GM19438 (cell line): ENCODE measurements at regions not wholly inside any gene's neighbourhood (a gene's known extent, or its start where the extent isn't known, plus 50 kb on each side); places are given as distances from the start of the nearest gene placed in this dataset.

Experiments
- ATAC-seq: cut with Tn5 transposase; IDR thresholded peaks from one replicate; pipeline ENCODE4 v1.9.1; 2021; ENCODE audit warnings: low read depth; ENCODE audit not compliant: unreplicated experiment

DNA sequence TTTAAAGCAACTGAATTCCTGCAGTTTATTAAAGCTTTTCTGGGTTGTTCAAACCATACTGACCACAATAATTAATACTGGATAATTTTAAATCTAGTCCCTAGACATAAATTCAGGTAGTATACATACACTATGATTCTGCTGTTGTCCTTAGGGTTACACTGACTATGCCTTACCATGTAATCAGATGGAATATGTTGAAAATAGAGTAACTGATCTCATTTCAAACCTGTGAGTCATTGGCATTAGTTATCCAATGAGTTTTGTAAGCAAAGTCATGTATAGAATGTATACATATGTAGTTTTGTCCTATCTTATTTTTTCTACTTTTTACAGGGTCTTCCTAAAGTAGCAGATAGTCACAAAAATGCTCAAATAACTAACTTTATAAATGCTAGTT lies 517.1 kb upstream of the CCDC54 start:
- ATAC-seq = no peak

DNA sequence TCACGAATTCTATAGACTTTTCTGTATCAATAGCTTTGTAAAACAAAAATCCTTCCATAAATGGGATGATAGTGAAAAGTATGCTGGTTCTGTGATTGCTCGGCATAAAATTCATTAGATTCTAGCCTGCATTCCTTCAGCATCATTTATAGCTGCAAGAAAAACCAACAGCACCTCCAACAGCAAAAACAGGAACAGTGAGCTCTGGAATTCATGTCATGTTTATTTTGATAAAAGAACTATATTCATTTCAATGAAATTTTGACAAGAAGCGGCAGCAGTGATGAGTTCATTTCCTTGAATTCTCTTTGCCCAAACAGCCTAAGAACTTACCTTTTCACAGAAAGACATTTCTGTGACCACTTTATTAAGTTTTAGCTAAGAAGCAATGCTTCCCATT lies 515.2 kb upstream of the CCDC54 start:
- ATAC-seq = no peak

DNA sequence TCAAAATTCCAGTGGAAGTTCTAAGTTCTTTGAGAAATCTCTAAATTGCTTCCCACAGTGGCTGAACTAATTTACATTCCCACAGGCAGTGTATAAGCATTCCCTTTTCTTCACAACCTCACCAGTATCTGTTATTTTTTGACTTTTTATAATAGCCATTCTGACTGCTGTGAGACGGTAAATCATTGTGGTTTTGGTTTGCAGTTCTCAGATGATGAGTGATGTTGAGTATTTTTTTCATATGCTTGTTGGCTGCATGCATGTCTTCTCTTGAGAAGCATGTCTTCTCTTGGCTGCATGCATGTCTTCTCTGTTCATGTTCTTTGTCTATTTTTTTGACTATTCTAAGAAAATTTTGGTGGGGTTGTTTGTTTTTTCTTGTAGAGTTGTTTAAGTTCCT lies 499.6 kb upstream of the CCDC54 start:
- ATAC-seq = no peak

DNA sequence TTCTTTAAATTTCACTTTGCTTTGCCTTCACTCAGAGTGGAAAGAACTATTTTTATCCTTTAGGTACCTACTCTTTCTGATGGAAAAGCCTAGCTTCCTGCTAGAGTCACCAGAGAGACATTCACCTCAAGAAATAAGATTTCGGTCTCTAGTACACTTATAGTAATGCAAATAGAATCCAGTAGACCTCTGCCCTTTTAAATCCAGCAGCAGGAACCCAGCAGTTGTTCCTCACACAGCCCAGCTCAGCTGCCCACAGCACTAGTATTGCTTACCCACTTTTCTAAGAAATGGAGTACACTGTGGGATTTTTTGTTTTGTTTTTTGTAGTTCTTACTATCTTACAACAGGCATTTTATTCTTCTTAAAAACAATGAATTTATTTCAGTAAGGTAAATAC lies 497.0 kb upstream of the CCDC54 start:
- ATAC-seq = no peak

DNA sequence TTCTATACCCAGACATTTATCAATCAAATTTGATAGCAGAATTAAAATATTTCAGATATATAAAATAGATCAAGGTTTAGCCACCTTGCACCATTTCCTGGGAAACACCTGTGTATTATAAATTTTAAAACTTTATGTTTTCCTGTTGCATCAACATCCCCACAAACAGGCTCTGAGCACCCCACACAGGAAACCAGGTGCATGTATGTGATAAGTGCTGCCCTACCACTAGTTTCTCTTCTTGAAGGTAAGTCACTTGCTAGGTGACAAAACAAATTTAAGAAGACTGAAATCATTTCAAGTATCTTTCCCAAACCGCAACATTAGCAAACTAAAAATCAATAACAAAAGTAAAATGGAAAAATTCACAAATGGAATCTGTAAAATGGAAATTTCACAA lies 496.1 kb upstream of the CCDC54 start:
- no peak for ATAC-seq

DNA sequence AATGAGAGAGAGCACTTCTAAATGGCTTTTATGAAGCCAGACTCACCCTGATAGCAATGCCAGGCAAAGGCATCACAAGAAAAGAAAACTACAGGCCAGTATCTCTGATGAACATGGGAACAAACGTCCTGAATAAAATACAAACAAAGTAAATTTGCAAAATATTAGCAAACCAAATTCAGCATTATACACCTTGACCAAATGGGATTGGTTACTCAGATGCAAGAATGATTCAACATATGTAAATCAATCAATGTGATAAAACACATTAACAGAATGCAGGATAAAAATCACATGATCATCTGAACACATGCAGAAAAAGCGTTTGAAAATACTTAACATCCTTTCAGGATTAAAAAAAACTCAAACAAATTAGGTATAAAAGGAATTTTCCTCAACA lies 494.9 kb upstream of the CCDC54 start:
- ATAC-seq = no peak

DNA sequence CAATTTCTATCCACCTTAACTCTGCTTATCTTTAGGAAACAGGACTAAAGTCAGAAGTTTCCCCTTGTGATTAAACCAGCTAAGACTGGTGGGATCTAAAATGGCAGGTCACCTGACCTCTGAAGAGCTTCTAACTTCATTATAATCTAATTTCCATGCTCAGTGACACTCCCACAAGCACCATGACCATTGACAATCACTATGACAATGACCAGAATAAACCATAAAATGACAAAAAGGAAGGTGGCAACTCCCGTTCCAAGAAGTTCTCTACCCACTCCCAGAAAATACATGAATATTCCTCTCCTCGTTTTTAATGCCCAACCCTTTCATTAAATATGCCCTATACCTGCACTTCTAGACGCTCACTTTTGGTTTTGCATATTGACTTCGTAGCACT lies 471.2 kb upstream of the CCDC54 start:
- ATAC-seq = no peak

DNA sequence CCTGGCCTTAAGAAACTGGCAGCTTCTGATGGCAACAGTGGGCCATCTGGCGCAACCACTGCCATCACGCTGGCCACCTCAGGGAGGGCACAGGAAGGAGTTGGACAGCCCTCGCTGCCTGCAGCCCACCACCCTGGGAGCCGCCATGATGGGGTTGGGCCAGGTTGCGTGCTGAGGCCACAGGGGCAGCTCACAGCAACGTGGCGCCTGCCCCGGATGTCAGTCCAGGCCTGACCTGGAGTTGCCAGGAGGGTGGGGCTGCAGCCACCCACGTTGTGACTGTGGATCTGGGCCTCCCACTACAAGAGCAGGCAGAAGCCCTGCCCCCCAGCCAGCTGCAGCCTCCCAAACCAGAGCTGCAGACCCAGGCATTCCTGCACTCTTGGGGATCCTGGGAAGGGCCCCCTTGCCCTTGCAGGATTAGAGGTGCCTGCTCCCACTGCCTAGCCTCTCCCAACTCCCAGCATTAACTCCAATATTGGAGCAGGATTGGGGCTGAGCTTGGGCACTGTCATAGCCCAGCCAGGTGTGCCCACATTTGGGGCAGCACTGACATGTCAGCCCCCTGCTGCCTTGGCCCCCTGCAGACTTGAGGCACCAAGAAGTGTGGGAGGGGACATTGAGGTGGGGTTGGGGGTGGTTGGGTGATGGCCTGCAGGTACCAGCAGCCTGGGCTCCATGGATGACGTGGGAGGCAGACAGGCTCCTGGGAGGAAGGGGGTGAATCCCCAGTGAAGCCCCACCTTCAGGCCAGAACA lies 468.9 kb upstream of the CCDC54 start:
- no peak for ATAC-seq

DNA sequence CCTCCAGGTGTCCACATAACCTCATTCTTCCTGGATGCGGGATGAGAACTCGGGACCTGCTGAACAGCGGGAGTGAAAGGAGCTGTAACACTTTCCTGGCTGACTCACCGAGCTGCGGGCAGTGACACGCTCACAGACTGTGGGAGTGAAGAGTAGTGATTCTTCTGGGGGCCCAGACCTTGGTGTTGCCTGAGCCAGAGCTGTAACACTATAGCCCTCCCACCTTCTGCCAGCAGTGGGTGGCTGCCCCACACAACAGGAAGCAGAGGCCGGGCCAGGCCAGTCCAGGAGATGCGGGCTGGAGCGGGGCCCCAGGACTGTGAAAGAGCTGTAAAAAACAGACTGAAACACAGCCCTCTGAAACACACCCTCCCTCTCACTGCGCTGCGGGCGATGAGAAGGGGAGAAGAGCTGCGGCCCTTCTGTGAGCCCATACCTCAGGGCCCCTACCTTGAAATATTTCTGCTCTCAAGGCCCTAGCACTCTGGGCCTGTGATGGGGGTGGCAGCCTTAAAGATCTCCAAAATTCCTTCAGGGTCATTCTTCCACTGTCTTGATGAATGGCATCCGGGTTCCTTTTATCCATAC lies 464.0 kb upstream of the CCDC54 start:
- ATAC-seq = no peak

DNA sequence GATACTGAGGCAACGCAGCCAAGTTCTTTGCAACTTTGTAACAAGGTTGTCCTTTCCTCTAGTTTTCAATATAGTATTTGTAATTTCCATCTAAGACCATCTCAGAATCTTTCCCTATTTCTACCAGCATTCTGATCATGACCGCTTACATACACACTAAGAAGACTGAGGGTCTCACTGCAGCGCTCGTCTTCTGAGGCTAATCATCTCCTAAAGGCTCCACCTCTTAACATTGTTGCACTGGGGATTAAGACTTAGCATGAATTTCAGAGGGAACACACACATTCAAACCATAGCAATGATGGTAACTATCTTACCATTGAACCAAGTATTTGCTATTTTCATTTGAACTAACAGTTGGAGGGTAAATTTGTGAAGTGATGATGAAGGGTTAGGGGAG lies 463.3 kb upstream of the CCDC54 start:
- ATAC-seq = no peak

DNA sequence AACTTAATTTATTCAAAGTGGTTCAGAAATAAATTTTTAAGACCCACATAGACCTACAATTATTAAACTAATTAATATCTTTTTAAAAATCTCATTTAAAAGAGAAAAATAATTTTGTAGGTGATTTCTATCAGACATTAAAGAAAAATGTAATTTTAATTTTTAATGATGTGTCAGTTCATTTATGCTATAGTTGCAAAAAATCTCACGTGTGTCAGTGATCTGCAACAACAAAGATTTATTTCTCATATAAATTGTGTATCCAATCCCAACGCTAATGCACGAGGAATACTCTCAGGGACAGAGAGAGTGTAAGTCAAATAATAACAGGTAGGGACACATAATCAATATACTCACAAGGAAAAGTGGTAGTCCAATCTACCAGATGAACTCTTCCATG lies 456.6 kb upstream of the CCDC54 start:
- no peak for ATAC-seq

DNA sequence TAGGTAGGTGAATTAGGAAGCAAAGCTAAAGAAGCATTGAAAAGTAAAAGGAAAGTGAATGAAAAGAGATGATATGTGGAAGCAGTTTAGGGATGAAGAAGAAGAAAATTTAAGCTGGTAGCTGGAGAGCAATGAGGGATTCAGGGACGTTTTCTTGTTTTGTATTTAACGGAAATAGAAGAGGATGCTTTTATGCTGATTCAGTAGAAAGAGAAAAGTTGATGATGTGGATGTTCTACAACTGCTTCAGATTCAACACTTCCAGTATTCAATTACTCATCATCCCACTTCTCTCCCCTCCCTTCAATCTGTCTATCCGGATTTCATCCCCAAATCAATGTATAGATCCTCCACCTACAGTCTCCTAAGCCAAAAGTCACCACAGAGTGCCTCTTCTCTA lies 448.2 kb upstream of the CCDC54 start:
- ATAC-seq = no peak

DNA sequence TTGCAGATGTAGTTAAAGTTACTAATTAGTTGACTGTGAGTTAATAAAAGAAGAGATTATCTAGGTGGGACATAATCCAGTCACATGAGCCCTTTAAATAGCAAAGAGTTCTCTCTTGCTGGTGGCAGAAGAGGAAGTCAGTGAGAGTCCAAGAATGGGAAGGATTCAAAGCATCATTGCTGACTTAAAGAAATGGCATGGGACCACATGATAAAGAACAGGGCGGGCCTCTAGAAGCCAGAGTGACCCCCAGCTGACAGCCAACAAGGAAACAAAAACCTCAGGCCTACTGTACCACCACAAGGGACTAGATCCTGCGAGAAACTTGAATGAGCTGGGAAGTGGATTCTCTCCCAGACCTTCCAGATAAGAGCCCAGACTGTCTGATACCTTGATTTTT lies 447.2 kb upstream of the CCDC54 start:
- ATAC-seq = no peak

DNA sequence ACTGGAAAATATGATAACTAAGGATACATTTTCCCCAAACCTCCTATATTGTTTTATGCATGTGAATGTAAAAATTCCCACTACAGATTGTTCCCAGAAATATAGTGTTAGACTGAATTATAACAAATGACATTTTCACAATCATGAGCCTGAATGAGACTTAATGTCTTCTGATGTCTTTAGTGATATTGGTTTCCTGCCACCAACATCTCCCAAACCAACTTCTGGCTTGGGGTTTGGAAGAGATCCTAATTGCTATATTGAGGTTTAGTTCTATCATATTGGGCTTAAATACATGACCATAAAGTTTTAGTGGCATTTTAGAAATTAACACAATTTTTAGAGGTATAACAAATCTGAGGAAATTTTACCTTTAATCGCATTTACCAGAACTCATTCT lies 445.3 kb upstream of the CCDC54 start:
- ATAC-seq = no peak

DNA sequence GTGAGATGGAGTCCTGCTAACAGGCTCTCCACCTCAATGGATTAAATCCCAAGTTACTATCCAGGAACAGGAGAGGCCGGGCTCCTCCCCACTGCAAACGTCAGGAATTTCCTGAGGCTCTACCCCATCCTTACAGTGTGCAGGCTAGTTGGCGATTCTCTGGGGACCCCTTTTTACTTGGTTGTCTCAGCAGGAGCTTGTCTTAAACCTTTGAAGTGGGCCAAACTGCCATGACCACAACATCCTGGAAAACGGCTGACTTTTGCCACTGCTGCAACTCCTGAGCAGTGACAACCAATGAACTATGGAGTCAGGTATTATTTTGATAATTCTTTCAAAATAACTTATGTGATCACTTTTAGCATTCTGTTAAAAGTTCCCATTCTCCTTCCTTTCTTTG lies 440.9 kb upstream of the CCDC54 start:
- ATAC-seq = no peak

DNA sequence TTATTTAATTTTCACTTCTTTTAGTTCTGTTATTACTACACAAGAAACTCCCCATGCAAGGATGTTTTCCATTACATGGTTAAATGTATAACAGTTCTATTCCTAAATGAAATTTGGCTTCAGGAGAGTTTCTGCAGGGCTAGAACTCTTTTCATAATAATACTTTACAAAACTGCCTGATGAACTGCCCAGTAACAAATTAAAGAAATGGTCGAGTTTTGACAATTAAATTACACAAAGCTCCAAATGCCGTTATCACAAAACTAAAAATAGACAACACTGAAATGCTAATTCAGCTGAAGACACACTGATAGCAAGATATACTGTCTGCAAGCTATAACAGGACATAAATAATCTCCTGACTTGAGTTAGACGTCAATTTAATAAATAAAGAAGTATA lies 435.2 kb upstream of the CCDC54 start:
- no peak for ATAC-seq

DNA sequence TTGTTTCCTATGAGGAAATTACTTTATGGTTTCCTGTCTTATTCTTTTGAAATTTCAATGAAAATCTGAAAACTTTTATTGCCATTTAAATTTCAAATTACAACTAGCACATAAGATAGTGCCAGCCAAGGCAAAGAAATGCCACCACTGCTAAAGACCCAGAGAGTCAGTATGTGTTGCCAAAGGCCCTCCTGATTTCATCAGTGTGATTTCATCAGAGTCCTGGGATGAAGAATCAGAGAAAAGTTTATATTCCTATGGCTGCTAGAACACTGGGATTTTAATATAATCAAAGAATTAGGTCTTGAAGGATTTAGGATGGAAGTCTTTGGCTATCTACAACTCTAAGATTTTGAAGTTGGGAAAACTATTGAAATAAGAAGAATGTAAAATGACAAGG lies 434.2 kb upstream of the CCDC54 start:
- no peak for ATAC-seq

DNA sequence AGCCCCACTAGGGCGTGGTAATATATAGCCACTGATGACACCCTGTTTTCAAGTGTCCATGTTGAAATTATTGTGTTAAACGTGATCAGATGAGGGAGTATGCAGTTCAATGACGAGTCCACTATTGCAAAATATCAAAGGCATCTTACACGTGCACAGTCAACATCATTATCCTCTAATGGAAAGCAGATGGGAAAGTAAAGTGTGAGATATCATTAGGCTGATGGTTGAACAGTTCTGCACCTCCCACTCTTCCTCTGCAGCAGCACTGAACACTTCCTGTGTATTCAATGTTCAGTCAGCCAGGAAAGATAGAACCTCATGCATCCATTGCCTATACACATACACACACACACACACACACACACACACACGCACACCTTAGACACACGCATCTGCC lies 431.8 kb upstream of the CCDC54 start:
- no peak for ATAC-seq

DNA sequence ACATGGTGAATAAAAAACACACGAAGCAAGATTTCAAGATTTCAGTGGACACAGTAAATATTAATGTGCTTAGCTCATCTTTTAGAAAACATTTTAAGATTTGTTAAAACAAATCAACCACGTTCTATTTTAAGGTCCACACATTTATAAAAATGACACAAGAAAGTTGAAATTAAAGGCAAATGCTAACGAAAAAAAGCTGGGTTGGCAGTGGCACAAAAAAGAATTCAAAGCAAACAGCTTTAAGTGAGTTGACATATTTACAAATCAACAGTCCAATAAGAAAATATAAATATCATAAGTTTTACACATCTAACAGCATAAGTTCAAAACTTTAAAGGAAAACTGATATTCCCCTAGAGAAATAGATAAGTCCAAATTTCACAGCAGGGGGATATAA lies 430.4 kb upstream of the CCDC54 start:
- ATAC-seq = no peak

DNA sequence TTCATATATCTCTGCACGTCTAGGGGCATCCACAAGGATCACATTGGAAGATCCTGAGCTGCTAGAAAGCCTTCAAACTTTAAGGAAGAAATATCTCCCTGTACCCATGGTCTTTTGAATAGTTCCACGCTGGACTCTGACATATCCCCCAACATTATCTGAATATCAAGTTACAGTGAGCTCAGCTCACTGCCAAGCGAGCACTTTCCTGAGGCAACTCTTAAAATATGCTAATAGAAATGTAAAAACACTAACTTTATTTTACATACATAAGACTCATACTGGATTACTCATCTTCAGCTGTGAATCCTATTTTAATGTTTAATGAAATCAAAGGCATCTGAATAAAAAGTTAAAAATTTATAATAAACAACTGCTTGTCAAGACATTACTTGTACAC lies 420.2 kb upstream of the CCDC54 start:
- no peak for ATAC-seq

DNA sequence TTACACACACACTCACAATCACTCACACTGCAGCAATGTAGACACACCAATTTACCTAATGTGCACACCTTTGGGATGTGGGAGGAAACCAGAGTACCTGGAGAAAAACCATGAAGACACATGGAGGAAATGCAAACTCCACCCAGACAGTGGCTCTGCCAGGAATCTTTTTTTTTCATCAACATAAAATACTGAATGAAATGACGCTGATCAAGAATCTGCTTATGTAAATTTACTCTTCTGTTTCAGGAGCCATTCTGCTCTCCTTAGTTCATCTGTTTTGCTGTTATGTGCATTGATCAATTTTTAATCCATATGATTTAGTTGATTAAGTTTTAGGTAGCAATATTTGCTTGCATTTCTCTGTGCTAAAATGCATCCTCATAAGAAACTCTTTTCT lies 414.2 kb upstream of the CCDC54 start:
- no peak for ATAC-seq

DNA sequence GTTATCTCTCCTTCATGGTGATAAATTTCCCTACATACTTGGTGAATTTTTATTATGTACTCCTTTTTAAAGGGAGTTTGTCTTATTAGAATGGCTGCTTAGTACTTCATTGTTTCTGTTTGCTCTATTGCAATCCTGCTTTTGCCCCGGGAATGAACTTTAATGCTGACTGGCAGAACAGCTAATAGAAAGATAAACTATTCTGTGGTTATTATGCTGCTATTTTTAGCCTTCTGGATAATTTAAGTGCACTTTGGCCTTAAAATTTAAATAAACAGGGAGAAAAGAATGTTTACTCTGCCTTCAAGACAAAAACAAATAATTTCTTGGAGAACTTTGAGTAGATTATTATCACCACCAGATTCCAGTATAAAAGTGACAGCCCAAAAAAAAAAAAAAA lies 413.8 kb upstream of the CCDC54 start:
- no peak for ATAC-seq

DNA sequence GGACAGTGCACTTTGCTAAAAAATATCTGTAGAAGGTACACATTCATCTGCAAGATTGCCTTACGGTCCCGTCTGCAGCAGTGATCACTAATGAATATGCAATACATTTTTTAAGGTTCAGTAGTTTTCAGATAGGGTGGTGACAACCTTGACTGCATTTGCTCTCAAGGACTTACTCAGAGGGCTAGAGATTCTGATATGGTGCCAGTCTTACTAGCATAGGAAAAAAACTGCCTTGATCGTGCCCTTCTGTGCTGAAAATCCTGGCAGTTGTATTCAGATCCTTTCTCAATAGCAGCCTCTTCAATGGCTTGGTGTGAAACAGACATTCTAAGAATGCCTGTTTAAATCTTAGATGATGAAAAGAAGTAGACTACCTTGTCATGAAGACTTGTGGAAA lies 411.9 kb upstream of the CCDC54 start:
- no peak for ATAC-seq
